ENCODE measurements at regions not wholly inside any gene's neighbourhood (a gene's known extent, or its start where the extent isn't known, plus 50 kb on each side); places are given as distances from the start of the nearest gene placed in this dataset.

GRCh38 chr5:15023266-15023665 is 151.7 kb upstream of the ANKH start:
- peaks cover 52% of the 10 kb centered on the region for H3K4me1 Mint-ChIP-seq (ENCODE audit: low read depth, unreplicated experiment)
- Histone ChIP-seq H3K4me2 (ENCODE audit: low read length) (no peak overlapping the region), H2AFZ (ENCODE audit: low read depth, low read length) (no peak overlapping the region), H3K4me3 (ENCODE audit: insufficient read depth, low read depth, low read length) (no peak overlapping the region), H3K79me2 (ENCODE audit: insufficient read depth, low read length) (no peaks in the 10 kb centered on the region), H3K27me3 (ENCODE audit: insufficient read depth, low read length) (no peaks in the 10 kb centered on the region), H3K9me3 (ENCODE audit: insufficient read depth, low read depth, low read length) (peaks cover 7% of the 10 kb centered on the region), H4K20me1 (ENCODE audit: insufficient read depth, low read length) (no peaks in the 10 kb centered on the region), H3K9ac (ENCODE audit: low read length) (no peak overlapping the region), H3K4me1 (ENCODE audit: insufficient read depth, low read length) (peaks cover 27% of the 10 kb centered on the region), H3K27ac (ENCODE audit: low read depth, low read length) (peak overlapping the region; percentile 21), H3K36me3 (ENCODE audit: insufficient read depth, low read length) (no peaks in the 10 kb centered on the region)
- peaks cover 5% of the 10 kb centered on the region for H3K9me3 Mint-ChIP-seq (ENCODE audit: unreplicated experiment)
- TF ChIP-seq EZH2 (IDR thresholded peaks at IDR 0.05; ENCODE audit: insufficient read depth, low read length) = no peak
- TF ChIP-seq CTCF (IDR thresholded peaks at IDR 0.05; ENCODE audit: insufficient read depth, low read depth, low read length) = no peak
- FAIRE-seq (no peak), DNase-seq (ENCODE audit: low read depth) (no peak)
- H3K4me3 Mint-ChIP-seq (ENCODE audit: unreplicated experiment) = no peak overlapping the region
- peak overlapping the region; percentile 59 for H3K27ac Mint-ChIP-seq (ENCODE audit: unreplicated experiment)
- H3K36me3 Mint-ChIP-seq (ENCODE audit: low read depth, unreplicated experiment) = no peaks in the 10 kb centered on the region
- no peaks in the 10 kb centered on the region for H3K27me3 Mint-ChIP-seq (ENCODE audit: low read depth, unreplicated experiment)

DNA sequence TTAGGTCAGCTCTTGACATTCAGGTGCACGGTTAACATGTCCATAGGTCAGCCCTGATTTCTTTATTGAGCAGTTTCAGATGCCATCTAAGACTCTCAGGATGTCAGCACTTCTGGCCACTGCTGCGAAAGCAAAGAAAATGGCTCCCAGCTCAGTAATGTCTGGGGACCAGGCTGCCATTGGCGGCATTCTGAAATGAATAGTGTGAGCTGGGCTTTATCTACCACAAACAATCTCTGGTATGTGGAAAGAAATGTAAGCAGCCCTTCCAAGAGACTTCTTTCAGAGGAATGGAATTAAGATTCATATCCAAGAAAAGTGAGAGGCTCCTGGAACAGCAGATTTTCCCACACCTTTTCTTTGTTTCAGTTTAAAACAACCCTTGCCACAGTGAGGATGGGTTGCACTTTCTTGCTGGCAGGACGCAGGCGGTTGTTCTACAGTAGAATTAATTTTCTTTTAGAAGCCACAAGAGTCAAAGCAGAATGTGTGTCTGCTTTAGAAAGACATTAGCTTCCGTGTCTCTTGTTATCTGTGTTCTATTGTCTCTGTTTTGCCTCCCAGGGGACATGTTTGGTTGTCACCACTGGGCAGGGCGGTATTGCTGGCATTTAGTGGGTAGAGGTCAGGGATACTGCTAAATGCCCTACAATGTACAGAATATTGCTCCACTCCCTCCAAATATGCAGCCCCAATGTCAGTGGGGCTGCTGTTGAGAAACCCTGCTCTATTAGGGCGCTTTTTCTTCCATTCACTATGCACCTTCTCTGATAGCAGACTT is 149.9 kb upstream of the ANKH start:
- H3K27me3 Mint-ChIP-seq (ENCODE audit: low read depth, unreplicated experiment) = no peaks in the 10 kb centered on the region
- DNase-seq (ENCODE audit: low read depth) (peak; percentile 89), FAIRE-seq (peak; percentile 70)
- H2AFZ ChIP-seq (ENCODE audit: low read depth, low read length) = no peak overlapping the region
- peak overlapping the region; percentile 33 for H3K4me2 ChIP-seq (ENCODE audit: low read length)
- peaks cover 4% of the 10 kb centered on the region for H3K36me3 Mint-ChIP-seq (ENCODE audit: low read depth, unreplicated experiment)
- H3K27me3 ChIP-seq (ENCODE audit: insufficient read depth, low read length) = no peaks in the 10 kb centered on the region
- H3K4me3 Mint-ChIP-seq (ENCODE audit: unreplicated experiment) = peak overlapping the region; percentile 20
- peaks cover 10% of the 10 kb centered on the region for H3K9me3 Mint-ChIP-seq (ENCODE audit: unreplicated experiment)
- no peaks in the 10 kb centered on the region for H3K79me2 ChIP-seq (ENCODE audit: insufficient read depth, low read length)
- peaks cover 7% of the 10 kb centered on the region for H3K9me3 ChIP-seq (ENCODE audit: insufficient read depth, low read depth, low read length)
- no peaks in the 10 kb centered on the region for H3K36me3 ChIP-seq (ENCODE audit: insufficient read depth, low read length)
- peak overlapping the region; percentile 85 for H3K27ac ChIP-seq (ENCODE audit: low read depth, low read length)
- TF ChIP-seq CTCF (IDR thresholded peaks at IDR 0.05; ENCODE audit: insufficient read depth, low read depth, low read length) (no peak), EZH2 (IDR thresholded peaks at IDR 0.05; ENCODE audit: insufficient read depth, low read length) (no peak)
- peaks cover 40% of the 10 kb centered on the region for H3K4me1 Mint-ChIP-seq (ENCODE audit: low read depth, unreplicated experiment)
- H3K4me1 ChIP-seq (ENCODE audit: insufficient read depth, low read length) = peaks cover 19% of the 10 kb centered on the region
- H3K9ac ChIP-seq (ENCODE audit: low read length) = peak overlapping the region; percentile 56
- no peak overlapping the region for H3K4me3 ChIP-seq (ENCODE audit: insufficient read depth, low read depth, low read length)
- H3K27ac Mint-ChIP-seq (ENCODE audit: unreplicated experiment) = peak overlapping the region; percentile 99
- no peaks in the 10 kb centered on the region for H4K20me1 ChIP-seq (ENCODE audit: insufficient read depth, low read length)

- Histone ChIP-seq H3K36me3 (ENCODE audit: insufficient read depth, low read length) (no peaks in the 10 kb centered on the region), H3K27me3 (ENCODE audit: insufficient read depth, low read length) (no peaks in the 10 kb centered on the region), H3K27ac (ENCODE audit: low read depth, low read length) (peak overlapping the region; percentile 85), H3K79me2 (ENCODE audit: insufficient read depth, low read length) (no peaks in the 10 kb centered on the region), H3K4me1 (ENCODE audit: insufficient read depth, low read length) (peaks cover 12% of the 10 kb centered on the region), H3K4me2 (ENCODE audit: low read length) (peak overlapping the region; percentile 31), H4K20me1 (ENCODE audit: insufficient read depth, low read length) (no peaks in the 10 kb centered on the region), H2AFZ (ENCODE audit: low read depth, low read length) (no peak overlapping the region), H3K9ac (ENCODE audit: low read length) (peak overlapping the region; percentile 43), H3K9me3 (ENCODE audit: insufficient read depth, low read depth, low read length) (peaks cover 7% of the 10 kb centered on the region), H3K4me3 (ENCODE audit: insufficient read depth, low read depth, low read length) (no peak overlapping the region)
- FAIRE-seq (no peak), DNase-seq (ENCODE audit: low read depth) (peak; percentile 54)
- H3K27ac Mint-ChIP-seq (ENCODE audit: unreplicated experiment) = peak overlapping the region; percentile 99
- H3K4me3 Mint-ChIP-seq (ENCODE audit: unreplicated experiment) = peak overlapping the region; percentile 9
- TF ChIP-seq EZH2 (IDR thresholded peaks at IDR 0.05; ENCODE audit: insufficient read depth, low read length) = no peak
- TF ChIP-seq CTCF (IDR thresholded peaks at IDR 0.05; ENCODE audit: insufficient read depth, low read depth, low read length) = no peak
- H3K4me1 Mint-ChIP-seq (ENCODE audit: low read depth, unreplicated experiment) = peaks cover 35% of the 10 kb centered on the region
- H3K36me3 Mint-ChIP-seq (ENCODE audit: low read depth, unreplicated experiment) = peaks cover 4% of the 10 kb centered on the region
- peaks cover 10% of the 10 kb centered on the region for H3K9me3 Mint-ChIP-seq (ENCODE audit: unreplicated experiment)
- no peaks in the 10 kb centered on the region for H3K27me3 Mint-ChIP-seq (ENCODE audit: low read depth, unreplicated experiment)
Observed at GRCh38 chr5:15020736-15021135, 149.2 kb upstream of the ANKH start.

All from astrocyte (in vitro differentiated cells and primary cell).